Lower lobe of right lung (tissue), 2 donors: ENCODE measurements at regions not wholly inside any gene's neighbourhood (a gene's known extent, or its start where the extent isn't known, plus 50 kb on each side); places are given as distances from the start of the nearest gene placed in this dataset.

ENCODE experiments used
- ATAC-seq, 2 donors: fragments of 200-7000 bp; cut with Tn5 transposase; one replicate each; pipeline ENCODE4 v1.9.1; 2020 to 2022; ENCODE audit warnings: mild to moderate bottlenecking in 2 of 2, moderate library complexity in 2 of 2
- DNase-seq: peaks from one replicate; pipeline ENCODE4 v3.0.0-alpha.2; 2020
- H3K27ac ChIP-seq: fragments of 200-600 bp; one replicate; pipeline ENCODE4 v1.8.0; 2022
- H3K27me3 ChIP-seq: fragments of 200-600 bp; one replicate; pipeline ENCODE4 v1.8.0; 2022; ENCODE audit warnings: low read depth
- H3K36me3 ChIP-seq: fragments of 200-600 bp; one replicate; pipeline ENCODE4 v1.8.0; 2022; ENCODE audit warnings: mild to moderate bottlenecking
- H3K4me1 ChIP-seq: fragments of 200-600 bp; one replicate; pipeline ENCODE4 v1.8.0; 2022
- H3K4me3 ChIP-seq: fragments of 200-600 bp; one replicate; pipeline ENCODE4 v1.8.0; 2022; ENCODE audit warnings: mild to moderate bottlenecking
- H3K9me3 ChIP-seq: fragments of 200-600 bp; one replicate; pipeline ENCODE4 v1.8.0; 2022
- intact Hi-C: fragments of 100-400 bp; cut with DNase I; formaldehyde crosslinking; loops from one replicate; pipeline ENCODE4 v1.11.0; 2022
- TF ChIP-seq, protein P1 (sequence below): fragments of 200-600 bp; IDR thresholded peaks from one replicate; pipeline ENCODE4 v1.8.0; 2022; ENCODE audit warnings: antibody characterized with exemption, mild to moderate bottlenecking
- donor health status: DM: no; HTN: yes; CAD: no; lungs with severe emphysema.

DNA sequence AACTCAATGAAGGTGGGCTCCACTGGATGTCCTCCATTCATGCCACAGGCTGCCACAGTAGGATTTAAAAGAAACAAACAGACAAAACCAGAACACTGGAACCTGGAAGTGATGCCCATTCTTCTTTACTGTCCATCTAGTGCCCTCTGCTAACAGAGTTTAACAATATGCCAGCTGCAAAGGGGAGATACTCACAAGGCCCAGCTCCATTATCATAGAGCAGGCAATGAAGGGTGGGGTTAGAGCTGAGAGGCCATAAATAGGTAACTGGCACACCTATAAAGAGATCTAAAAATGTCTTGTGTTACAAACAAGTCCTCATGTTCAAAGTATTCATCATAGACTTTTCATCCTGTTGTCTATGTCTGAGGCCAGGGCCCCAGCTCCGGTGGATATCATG is 75.6 kb downstream of the SOD2 start:
- intact Hi-C loops: no loop called here
- Histone ChIP-seq H3K27me3 (no peaks in the 10 kb centered on the region), H3K36me3 (no peaks in the 10 kb centered on the region), H3K4me1 (no peaks in the 10 kb centered on the region), H3K27ac (no peak overlapping the region), H3K9me3 (peaks cover 17% of the 10 kb centered on the region), H3K4me3 (no peak overlapping the region)
- ATAC-seq (no peak), DNase-seq (no peak)
- TF ChIP-seq, protein P1, sequence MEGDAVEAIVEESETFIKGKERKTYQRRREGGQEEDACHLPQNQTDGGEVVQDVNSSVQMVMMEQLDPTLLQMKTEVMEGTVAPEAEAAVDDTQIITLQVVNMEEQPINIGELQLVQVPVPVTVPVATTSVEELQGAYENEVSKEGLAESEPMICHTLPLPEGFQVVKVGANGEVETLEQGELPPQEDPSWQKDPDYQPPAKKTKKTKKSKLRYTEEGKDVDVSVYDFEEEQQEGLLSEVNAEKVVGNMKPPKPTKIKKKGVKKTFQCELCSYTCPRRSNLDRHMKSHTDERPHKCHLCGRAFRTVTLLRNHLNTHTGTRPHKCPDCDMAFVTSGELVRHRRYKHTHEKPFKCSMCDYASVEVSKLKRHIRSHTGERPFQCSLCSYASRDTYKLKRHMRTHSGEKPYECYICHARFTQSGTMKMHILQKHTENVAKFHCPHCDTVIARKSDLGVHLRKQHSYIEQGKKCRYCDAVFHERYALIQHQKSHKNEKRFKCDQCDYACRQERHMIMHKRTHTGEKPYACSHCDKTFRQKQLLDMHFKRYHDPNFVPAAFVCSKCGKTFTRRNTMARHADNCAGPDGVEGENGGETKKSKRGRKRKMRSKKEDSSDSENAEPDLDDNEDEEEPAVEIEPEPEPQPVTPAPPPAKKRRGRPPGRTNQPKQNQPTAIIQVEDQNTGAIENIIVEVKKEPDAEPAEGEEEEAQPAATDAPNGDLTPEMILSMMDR: no peak

DNA sequence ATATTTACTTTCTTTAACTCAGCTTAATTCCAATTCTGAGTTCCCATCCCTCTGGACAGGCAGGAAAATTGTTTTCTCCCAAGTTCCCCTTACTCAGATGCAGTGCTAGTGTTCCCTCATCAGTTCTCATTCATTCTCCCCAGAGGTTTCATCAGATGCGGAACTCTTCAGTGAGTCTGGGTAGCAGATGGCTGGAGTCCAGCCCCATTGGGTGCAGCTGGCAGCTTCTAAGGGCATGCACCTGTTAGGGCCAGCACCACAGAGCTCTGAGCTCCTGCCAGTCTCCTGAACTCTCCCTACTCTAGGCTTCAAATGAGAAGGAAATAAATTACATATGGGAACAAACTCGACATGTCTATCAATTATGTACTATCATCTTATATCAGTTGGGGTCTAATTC is 76.6 kb downstream of the SOD2 start:
- intact Hi-C loops: no loop called here
- ATAC-seq: no peak
- Histone ChIP-seq H3K9me3 (peaks cover 17% of the 10 kb centered on the region), H3K36me3 (no peaks in the 10 kb centered on the region), H3K4me3 (no peak overlapping the region), H3K27ac (no peak overlapping the region), H3K27me3 (no peaks in the 10 kb centered on the region), H3K4me1 (no peaks in the 10 kb centered on the region)
- DNase-seq: no peak
- TF ChIP-seq, protein P1: no peak

DNA sequence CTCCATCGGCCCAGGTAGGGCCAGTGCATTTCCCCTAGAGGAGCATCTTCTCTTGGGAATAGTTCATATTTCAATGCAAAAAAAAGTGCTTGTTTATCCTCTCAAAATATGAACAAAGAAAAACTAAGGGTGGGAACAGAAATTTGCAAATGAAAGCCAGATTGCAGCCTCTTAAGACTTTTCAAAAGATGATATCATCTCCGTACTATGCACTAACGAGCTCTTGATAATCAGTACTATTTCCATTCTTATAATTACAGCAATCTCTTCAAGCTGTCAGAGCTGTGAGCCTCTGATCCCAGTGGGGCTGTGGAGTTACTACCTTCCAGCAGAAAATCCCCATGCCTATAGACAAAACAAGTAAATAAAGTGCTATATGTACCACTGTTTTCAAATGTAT is 77.1 kb downstream of the SOD2 start:
- Histone ChIP-seq H3K36me3 (no peaks in the 10 kb centered on the region), H3K4me3 (no peak overlapping the region), H3K4me1 (no peaks in the 10 kb centered on the region), H3K27me3 (no peaks in the 10 kb centered on the region), H3K27ac (no peak overlapping the region), H3K9me3 (peaks cover 17% of the 10 kb centered on the region)
- TF ChIP-seq, protein P1: no peak
- intact Hi-C loops: no loop called here
- no peak for ATAC-seq
- DNase-seq: no peak

DNA sequence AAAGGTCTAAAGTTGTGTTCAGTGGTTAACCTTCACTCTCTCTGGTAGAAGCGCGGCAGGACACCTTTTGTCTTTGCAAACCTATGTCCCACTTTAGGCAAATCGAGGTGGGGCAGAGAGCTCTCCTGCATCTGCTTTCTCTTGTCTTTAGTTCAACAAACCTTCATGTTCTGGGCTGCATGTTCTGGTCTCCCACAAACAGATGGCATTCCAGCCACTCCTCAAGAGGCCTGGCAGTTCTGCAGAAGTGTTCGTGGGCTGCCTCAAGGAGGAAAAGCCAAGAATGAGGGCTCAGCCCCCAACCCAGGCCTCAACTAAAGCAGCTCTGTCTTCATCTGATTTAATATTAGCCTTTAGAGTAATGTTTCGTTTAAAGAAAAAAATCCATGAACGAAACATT is 82.2 kb downstream of the SOD2 start:
- H3K27me3 ChIP-seq: no peaks in the 10 kb centered on the region
- peaks cover 6% of the 10 kb centered on the region for H3K9me3 ChIP-seq
- no peak overlapping the region for H3K4me3 ChIP-seq
- intact Hi-C loops: no loop called here
- TF ChIP-seq, protein P1: no peak
- no peaks in the 10 kb centered on the region for H3K4me1 ChIP-seq
- H3K27ac ChIP-seq: no peak overlapping the region
- ATAC-seq (no peak), DNase-seq (no peak)
- no peaks in the 10 kb centered on the region for H3K36me3 ChIP-seq

DNA sequence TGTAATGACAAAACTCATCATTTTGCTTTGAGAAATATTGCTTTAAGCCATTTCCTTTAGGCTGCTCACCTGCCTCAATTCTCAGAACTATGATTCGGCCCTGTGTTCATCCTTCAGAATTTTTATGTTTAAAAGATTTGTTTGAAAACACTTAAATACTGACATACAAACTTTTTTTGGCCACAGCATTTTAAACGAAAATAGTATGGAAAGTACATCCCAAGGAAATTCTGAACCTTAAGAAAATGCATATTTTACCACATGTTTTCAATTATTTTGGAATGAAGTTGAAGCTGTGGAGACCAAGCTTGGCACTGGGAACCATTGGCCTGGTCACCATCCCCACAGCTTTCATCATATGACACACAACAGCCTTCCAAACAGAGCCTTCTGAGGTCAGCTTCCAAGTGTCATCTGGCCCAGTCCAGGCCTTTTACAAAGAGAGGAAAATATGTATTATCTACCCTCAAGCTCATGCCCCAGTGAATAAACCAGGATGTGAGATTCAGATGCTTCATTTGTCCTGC is 83.3 kb downstream of the SOD2 start:
- Histone ChIP-seq H3K36me3 (no peaks in the 10 kb centered on the region), H3K9me3 (peaks cover 1% of the 10 kb centered on the region), H3K27ac (no peak overlapping the region), H3K4me3 (no peak overlapping the region), H3K27me3 (no peaks in the 10 kb centered on the region), H3K4me1 (no peaks in the 10 kb centered on the region)
- ATAC-seq (peak in 1 of 2 donors; percentile 29), DNase-seq (no peak)
- TF ChIP-seq, protein P1: no peak
- intact Hi-C loops: no loop called here
